K562 (cell line): ENCODE measurements at regions not wholly inside any gene's neighbourhood (a gene's known extent, or its start where the extent isn't known, plus 50 kb on each side); places are given as distances from the start of the nearest gene placed in this dataset.

Source experiments
- AFF1 ChIP-seq, 2 experiments: fragments of 450-650 bp; IDR thresholded peaks; 2 replicates each; pipeline ENCODE4 v1.6.1; 2018; ENCODE audit warnings: mild to moderate bottlenecking in 2 of 2, low read depth in 1 of 2; ENCODE audit not compliant: partially characterized antibody in 2 of 2
- HMGN3 ChIP-seq: IDR thresholded peaks from 2 replicates; pipeline ENCODE4 v1.6.1; 2011; ENCODE audit warnings: borderline replicate concordance, low read depth, mild to moderate bottlenecking, mixed read lengths, low read length; ENCODE audit not compliant: insufficient read length; ENCODE audit errors: extremely low read depth
- PHF21A ChIP-seq: fragments of 450-650 bp; IDR thresholded peaks from 2 replicates; pipeline ENCODE4 v1.6.1; 2017; ENCODE audit warnings: low read depth, borderline replicate concordance
- POLR2AphosphoS5 ChIP-seq: IDR thresholded peaks from 2 replicates; pipeline ENCODE4 v1.6.1; 2011; ENCODE audit warnings: mild to moderate bottlenecking, low read depth, low read length, moderate library complexity; ENCODE audit not compliant: control insufficient read depth, insufficient read depth
- SMARCC2 ChIP-seq: fragments of 450-650 bp; IDR thresholded peaks from 2 replicates; pipeline ENCODE4 v1.6.1; 2017; ENCODE audit warnings: antibody characterized with exemption, moderate library complexity, mild to moderate bottlenecking, low read depth
- ZNF140 ChIP-seq: fragments of 250-450 bp; sonication (Bioruptor Pico); IDR thresholded peaks from 2 replicates; pipeline ENCODE4 v1.8.0; 2021; ENCODE audit warnings: moderate library complexity, mild to moderate bottlenecking, inconsistent platforms
- ZNF398 ChIP-seq: fragments of 250-450 bp; sonication (Bioruptor Pico); IDR thresholded peaks from 2 replicates; pipeline ENCODE4 v1.8.0; 2021; ENCODE audit warnings: moderate library complexity, mild to moderate bottlenecking, inconsistent platforms
- ZNF785 ChIP-seq: fragments of 250-450 bp; sonication (Bioruptor Pico); IDR thresholded peaks from 2 replicates; pipeline ENCODE4 v1.4.0; 2020; ENCODE audit warnings: mild to moderate bottlenecking
- ZZZ3 ChIP-seq: fragments of 450-650 bp; IDR thresholded peaks from 2 replicates; pipeline ENCODE4 v1.6.1; 2016; ENCODE audit warnings: antibody characterized with exemption, mild to moderate bottlenecking, moderate library complexity
- TF ChIP-seq, protein P1 (sequence below), 3 experiments: IDR thresholded peaks in 2 of 3; conservative IDR thresholded peaks in 1 of 3; 2 replicates each; pipeline ENCODE4 v1.5.1; 2011 to 2012; ENCODE audit warnings: low read length in 3 of 3, mild to moderate bottlenecking in 3 of 3, control low read depth in 2 of 3, improper control_type of control experiment in 1 of 3, inconsistent platforms in 1 of 3, low read depth in 1 of 3, mixed read lengths in 1 of 3, moderate library complexity in 1 of 3; ENCODE audit not compliant: insufficient read depth in 2 of 3
- TF ChIP-seq, protein P2 (sequence below): sonication (generic); formaldehyde crosslinking; IDR thresholded peaks from 2 replicates; pipeline ENCODE4 v1.8.0; 2022; ENCODE audit warnings: missing genetic modification reagents, mild to moderate bottlenecking, borderline replicate concordance

GRCh38 chrX:127762663-127763062 is 289.5 kb downstream of the ACTRT1 start:
- no peak for TF ChIP-seq HMGN3
- no peak for TF ChIP-seq AFF1 (IDR thresholded peaks at IDR 0.05; ENCODE audit: low read depth in 1 of 2, partially characterized antibody in 2 of 2)
- no peak for TF ChIP-seq ZNF398
- no peak for TF ChIP-seq ZZZ3
- TF ChIP-seq ZNF140 (CRISPR knock-in tag): no peak
- TF ChIP-seq, protein P1, sequence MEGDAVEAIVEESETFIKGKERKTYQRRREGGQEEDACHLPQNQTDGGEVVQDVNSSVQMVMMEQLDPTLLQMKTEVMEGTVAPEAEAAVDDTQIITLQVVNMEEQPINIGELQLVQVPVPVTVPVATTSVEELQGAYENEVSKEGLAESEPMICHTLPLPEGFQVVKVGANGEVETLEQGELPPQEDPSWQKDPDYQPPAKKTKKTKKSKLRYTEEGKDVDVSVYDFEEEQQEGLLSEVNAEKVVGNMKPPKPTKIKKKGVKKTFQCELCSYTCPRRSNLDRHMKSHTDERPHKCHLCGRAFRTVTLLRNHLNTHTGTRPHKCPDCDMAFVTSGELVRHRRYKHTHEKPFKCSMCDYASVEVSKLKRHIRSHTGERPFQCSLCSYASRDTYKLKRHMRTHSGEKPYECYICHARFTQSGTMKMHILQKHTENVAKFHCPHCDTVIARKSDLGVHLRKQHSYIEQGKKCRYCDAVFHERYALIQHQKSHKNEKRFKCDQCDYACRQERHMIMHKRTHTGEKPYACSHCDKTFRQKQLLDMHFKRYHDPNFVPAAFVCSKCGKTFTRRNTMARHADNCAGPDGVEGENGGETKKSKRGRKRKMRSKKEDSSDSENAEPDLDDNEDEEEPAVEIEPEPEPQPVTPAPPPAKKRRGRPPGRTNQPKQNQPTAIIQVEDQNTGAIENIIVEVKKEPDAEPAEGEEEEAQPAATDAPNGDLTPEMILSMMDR (IDR thresholded peaks at IDR 0.05 in 2 of 3, conservative IDR thresholded peaks at IDR 0.05 in 1 of 3; ENCODE audit: insufficient read depth in 2 of 3, low read depth in 1 of 3, low read length in 3 of 3): no peak
- TF ChIP-seq SMARCC2: no peak
- TF ChIP-seq PHF21A: no peak
- TF ChIP-seq ZNF785 (CRISPR knock-in tag): no peak
- no peak for TF ChIP-seq POLR2AphosphoS5
- TF ChIP-seq, protein P2, sequence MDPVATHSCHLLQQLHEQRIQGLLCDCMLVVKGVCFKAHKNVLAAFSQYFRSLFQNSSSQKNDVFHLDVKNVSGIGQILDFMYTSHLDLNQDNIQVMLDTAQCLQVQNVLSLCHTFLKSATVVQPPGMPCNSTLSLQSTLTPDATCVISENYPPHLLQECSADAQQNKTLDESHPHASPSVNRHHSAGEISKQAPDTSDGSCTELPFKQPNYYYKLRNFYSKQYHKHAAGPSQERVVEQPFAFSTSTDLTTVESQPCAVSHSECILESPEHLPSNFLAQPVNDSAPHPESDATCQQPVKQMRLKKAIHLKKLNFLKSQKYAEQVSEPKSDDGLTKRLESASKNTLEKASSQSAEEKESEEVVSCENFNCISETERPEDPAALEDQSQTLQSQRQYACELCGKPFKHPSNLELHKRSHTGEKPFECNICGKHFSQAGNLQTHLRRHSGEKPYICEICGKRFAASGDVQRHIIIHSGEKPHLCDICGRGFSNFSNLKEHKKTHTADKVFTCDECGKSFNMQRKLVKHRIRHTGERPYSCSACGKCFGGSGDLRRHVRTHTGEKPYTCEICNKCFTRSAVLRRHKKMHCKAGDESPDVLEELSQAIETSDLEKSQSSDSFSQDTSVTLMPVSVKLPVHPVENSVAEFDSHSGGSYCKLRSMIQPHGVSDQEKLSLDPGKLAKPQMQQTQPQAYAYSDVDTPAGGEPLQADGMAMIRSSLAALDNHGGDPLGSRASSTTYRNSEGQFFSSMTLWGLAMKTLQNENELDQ (CRISPR knock-in tag): no peak
